HG03139 (cell line): ENCODE measurements at regions not wholly inside any gene's neighbourhood (a gene's known extent, or its start where the extent isn't known, plus 50 kb on each side); places are given as distances from the start of the nearest gene placed in this dataset.
"Not testable (repeated sequence)": the region's sequence is repeated elsewhere in the genome, so short reads cannot be mapped to it uniquely, and the experiment has no call there.

Experiments used
- ATAC-seq: cut with Tn5 transposase; IDR thresholded peaks from one replicate; pipeline ENCODE4 v1.9.1; 2021; ENCODE audit not compliant: unreplicated experiment

DNA sequence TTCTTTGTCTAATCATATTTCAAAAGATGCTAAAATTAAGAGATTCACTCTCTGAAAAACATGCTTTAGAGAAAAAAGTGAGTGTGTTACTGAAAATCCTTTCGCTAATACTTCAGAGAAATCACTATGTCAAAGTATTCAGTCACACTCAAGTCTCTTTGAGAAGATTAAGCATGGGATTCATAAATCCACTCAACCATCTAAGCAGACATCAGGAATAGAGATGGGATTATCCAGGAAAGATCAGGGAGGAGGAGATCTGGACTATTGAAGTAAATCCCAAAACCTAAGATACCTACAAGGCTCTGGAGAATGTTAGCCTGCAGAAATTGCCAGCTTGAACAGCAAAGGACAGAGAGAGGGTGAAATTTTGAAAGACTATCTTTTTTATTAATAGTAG, 317.2 kb upstream of the ACO1 start:
- ATAC-seq = no peak

DNA sequence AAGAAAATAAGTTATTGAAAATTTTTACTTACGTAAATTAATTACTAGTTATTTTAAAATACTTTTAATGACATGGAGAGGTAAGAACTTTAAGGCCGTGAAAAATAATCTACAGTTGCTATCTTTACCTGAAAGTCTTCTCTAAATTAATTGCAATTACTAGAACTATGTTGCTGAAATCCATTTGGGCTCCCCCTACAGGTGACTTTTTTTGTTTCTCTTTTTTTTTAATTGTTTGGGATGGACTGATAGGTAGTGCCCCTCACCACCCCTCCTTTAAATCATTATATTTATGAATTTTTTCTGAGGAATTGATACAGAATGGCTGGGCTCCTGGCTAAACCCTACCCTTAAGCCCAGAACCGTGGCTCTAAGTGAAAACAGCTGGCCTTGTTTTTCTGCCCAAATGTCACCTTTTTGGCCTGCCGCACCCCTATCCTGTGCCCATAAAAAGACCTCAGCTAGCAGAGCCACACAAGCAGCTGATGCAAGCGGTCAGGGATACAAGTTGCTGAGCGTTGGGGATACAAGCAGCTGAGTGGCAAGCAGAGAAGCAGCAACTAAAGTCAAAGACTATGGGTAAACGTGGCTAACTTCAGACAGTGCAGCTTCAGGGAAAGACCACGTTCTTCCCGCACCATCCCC, 315.2 kb upstream of the ACO1 start:
- no peak for ATAC-seq

DNA sequence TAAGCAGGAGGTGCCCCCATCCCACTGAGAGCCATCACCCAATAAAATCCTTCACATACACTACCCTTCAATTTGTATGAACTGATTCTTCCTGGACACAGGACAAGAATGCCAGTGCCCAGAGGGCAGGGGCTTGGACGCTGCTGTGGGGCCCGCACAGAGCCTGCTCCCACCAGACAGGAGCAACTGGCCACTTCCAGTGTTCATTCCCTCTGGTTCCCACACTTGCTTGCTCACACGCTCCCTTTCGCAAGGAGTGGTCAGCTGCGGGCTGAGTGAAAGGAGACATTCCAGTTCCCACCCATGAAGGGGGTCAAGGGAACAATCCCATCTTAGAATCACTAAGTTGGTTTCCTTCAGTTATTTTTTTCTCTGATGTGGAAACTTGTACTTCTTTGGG, 314.5 kb upstream of the ACO1 start:
- no peak for ATAC-seq

DNA sequence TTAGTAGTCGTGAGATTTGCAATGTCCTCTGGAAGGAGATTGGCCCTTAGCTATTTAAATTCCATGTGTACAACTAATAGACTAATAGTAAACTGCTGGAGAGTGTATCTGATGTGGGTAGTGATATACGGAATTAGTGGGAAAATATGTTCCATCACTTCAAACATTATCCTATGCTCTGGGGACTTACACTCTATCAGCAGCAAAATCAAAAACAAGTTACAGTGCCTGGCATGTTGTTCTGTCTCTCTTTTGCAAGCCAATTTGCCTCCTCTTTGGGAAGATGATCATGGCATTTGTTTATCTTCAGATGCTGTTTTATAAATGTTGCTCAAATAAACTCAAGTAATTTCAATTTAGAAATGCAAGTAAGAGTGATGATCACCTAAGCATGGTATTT, 311.9 kb upstream of the ACO1 start:
- ATAC-seq = no peak

DNA sequence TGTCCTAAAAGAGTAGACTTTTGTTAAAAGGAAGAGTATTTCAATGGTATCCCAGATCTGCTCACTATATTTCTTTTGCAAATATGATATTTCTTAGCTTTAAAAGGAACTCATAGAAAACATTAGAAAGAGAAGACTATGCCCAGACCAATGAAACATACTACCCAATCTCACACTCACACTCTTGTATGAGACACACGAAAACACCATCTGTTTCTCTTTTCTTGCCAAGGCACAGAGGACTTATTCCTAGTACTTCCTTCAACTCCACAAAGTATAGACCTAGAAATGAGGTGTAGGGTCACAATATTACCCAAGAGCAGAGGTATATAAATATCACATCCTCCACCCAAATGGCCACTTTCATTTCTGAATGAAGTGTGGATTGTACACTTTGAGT, 292.4 kb upstream of the ACO1 start:
- no peak for ATAC-seq

DNA sequence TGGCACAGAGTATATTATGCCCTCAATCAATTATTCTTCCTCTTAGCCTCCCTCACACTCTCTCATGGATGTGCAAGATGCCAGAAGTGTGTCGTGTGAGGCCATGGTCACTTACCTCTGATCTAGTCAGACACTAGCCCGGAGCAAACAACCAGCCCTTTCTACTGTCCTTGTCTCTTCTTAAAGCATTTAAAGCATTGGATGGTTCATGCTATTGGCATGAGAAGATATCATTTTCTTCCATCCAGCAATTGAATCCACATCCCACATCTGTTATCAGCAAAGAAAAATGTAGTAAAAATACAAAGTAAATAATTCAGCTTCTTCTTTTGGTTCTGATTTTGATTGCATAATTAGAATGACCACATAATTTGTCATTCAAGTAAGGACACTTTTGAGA, 267.2 kb upstream of the ACO1 start:
- no peak for ATAC-seq

DNA sequence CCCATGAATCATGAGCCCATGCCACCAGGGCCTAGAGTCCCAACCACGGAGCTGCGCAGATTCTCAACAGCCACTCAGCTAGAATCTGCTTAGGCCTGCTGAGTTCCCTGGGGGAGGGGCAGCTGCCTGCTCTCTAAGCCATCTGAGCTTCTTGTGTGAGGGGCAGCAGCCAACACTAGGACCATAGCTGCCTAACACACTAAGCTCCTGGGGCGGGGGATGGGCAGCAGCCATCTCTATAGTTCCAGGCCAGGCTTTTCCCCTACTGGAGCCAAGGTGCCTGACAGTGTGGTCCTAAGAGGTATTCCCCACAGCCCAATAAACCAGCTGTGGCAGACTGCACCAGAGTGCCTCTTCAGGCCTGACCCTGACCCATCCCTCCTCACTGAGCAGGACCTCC, 255.9 kb upstream of the ACO1 start:
- ATAC-seq = no peak

DNA sequence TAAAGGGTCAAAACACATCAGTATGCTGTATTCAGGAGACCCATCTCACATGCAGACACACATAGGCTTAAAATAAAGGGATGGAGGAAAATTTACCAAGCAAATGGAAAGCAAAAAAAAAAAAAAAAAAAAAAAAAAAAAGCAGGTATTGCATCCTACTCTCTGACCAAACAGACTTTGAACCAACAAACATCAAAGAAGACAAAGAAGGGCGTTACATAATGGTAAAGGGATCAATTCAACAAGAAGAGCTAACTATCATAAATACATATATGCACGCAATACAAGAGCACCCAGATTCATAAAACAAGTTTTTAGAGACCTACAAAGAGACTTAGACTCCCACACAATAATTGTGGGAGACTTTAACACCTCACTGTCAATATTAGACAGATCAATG, 253.7 kb upstream of the ACO1 start:
- not testable (repeated sequence) for ATAC-seq

DNA sequence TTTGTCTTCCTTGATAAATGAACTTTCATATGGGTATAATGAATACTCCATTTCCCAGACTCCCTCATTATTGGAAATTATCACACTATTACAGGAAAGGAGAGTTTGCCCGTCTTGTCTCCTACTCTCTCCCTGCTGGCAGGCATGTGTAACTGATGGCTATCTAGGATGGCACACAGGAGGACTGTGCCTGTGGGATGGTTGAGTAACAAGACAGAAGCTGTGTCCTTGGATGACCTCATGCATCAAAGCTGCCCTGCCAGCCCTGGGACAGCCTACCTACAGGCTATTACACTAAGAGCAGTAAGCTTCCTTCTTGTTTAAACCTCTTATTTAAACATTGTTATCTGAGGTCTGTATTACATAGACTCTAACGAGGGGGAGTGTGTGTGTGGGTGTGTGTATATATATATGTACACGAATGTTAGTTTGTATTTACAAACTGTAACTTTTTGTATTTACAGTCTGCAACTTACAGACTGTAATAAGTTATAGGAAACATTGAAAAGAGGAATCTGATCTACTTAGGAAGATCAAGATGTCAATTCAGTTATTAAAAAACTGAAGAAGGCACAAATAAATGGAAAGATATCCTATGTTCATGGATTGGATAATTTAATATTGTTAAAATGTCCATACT, 247.6 kb upstream of the ACO1 start:
- no peak for ATAC-seq

DNA sequence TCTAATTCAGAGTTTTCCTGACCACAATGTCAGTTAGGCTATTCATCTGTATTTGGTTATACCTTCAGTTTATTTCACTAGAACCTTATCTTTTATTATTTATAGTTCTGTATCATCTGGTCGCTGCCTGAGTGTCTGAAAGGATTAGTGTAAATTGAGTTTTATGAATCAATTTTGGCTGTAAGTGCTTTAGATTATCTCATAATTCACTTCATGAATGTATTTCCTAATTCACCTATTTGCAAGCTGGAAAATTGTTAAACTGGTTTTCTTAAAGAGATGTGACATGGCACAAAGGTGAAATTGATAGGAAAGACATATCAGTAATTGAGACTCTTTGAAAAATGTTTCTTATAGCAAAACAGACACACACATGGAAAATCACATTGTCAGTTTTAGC, 242.4 kb upstream of the ACO1 start:
- ATAC-seq = no peak

DNA sequence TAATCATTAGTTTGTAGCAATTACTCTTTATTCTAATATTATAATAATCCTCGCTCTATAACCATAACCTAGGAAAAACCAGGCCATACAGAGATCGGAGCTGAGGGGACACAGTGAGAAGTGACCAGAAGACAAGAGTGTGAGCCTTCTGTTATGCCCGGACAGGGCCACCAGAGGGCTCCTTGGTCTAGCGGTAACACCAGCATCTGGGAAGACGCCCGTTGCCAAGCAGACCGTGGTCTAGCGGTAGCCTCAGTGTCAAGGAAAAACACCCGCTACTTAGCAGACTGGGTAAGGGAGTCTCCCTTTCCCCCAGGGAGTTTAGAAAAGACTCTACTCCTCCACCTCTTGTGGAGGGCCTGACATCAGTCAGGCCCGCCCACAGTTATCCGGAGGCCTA, 235.9 kb upstream of the ACO1 start:
- not testable (repeated sequence) for ATAC-seq

DNA sequence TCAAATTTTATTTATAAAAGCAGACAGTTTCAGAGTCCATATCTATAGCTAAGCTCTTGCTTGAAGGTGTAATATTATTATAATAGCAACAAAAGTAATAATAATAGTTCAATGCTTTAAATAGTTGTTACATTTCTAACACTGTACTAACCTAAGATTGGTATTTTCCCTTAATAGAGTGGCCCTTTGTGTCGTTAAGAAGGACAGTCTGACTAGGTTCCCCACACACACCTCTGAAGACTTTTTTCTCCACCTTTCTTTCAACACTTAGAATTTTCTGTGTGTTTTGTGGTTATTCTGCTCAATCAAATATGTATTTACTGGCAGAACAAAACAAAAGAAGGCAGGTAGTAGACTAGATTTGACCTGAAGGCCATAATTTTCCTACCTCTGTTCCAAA, 223.2 kb upstream of the ACO1 start:
- ATAC-seq = no peak

DNA sequence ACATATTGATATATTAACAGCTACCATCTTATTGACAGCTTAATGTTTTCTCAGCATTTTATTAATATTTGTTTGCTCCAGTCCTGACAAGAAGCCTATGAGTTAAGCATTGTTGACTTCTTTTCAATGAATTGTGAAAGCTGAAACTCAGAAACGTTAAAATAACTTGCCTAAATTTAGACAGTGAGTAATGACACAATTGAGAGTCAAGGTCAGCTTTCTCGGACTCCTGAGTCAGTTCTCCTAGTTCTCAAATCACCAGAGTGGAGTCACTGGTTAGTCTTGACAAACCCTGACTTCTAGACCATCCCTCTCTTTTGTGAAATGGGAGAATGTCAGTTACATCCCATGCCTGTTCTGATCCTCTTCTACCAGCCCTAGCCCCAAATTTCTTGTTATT, 222.7 kb upstream of the ACO1 start:
- no peak for ATAC-seq

DNA sequence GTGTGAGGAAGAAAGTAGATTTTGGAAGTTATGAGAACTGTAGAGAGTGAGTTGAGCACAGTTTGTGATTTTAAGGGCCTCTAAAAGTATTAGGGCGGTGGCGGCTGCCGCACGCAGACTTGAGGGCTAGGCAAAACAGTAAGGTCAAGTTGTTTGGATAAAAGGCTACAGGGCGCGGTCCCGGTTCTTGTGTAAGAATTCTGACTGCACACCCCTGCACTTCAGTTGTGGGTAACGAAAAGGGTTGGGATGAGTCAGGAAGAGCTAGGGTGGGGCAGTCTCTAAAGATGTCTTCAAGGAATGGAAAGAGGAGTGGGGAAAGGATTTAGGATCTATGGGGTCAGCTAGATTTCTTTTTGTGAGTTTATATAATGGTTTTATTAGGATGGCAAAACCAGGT, 218.1 kb upstream of the ACO1 start:
- ATAC-seq = not testable (repeated sequence)

DNA sequence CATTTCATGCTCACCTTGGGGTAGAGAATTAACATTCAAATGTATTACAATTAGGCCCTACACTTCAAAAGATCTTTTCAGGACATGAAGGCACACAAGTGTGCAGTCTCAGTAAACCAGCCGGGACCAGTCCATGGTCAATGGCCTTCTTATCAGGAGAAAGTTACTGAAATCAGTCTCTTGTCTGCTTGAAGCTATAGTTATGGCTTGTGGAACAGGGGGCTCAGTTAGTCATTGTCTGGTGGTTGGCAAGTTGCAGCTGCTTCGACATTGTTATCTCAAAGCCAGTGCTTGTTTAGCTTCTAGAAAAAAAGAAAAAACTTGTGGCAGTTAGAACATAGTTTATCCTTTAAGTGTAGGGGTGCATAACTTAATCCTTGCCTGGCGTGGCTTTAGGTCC, 213.1 kb upstream of the ACO1 start:
- ATAC-seq = no peak

DNA sequence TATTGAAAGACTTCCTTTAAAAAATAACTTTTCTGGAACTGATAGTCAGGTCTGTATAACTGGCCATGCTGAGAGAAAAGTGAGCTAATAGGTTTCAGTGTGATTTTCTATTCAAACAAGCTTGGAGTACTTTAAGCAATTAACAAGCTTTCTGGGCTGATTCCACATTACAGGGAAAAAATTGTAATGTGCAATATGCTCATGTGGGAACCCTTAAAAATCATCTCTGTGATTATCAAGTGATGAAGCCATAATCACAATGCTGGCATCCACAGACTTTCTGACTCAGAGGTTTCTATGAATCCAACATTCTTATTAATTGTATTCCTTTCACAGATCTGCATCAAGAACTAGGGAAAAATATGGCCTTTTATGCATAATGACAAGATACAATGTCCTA, 212.2 kb upstream of the ACO1 start:
- no peak for ATAC-seq

DNA sequence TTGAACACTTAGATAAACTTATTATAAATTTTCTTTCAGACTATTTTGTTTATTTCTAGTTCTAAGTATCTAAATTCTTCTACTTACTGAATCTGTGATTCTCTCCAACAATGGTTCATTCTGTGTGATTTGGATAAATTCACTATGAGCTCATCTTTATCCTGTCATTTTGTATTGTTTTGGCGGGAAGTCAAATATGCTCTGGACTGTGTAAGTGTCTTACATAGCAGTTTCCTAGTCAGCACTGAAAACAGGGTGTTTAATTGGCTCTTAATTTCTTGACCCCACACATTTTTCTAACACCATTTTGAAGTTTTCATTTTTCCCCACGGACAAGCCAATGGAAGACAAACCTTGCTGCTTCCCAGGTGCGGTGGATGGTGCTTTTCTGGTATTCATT, 207.0 kb upstream of the ACO1 start:
- ATAC-seq = no peak

DNA sequence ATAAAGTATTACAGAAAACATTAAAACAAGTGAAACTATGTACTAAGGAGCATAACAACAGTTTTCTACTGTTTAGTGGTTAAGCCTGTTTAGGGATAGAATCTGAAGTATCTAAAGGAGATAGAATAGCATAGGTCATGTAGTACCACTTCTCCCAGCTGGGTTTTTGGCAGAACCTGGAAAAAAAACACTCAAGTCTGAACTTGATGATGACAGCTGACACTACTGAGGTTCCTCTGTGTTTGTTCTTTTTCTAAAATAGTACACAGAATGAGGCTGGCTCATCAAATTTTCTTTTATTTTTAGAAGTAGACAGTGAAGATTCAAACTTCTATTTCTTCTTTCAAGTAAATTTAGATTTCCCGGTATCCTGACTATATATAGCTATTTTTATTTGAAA, 203.8 kb upstream of the ACO1 start:
- no peak for ATAC-seq

DNA sequence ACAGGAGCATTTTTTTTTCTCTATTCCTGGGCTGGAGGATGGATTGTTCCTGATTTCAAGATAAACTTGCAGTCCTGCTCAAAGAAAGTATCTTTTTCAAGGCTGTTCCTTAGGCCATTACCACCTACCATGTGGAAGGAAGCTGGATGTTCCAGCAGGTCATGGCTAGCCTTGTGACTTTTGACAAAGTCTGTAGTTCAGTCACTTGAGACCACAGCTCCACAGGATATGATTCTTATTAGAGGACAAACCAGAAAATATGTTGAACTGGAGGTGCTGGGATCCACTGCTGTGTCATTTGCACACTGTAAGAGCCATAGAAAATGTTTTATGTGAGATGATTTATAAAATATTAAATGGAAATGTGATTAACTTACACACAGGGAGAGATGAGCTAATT, 184.2 kb upstream of the ACO1 start:
- ATAC-seq = no peak

DNA sequence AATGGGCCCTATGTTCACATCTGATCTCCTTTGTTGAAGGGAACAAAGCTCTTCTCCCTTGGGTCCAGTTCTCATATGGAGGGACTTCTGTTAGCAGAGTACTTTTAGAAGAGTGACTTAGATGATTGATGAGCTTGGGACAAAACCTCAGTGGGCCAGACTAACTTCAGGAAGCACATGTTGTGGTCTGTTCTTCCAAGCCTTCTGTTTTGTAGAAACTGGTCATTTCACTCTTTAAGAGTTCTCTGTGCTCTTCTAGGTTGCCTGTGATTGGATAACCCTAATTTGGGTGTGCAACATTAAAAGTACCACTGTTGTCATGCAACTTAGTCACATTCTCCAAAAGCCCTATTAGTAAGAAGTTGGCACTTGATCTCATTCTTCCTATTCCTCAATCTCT, 183.5 kb upstream of the ACO1 start:
- ATAC-seq = no peak

DNA sequence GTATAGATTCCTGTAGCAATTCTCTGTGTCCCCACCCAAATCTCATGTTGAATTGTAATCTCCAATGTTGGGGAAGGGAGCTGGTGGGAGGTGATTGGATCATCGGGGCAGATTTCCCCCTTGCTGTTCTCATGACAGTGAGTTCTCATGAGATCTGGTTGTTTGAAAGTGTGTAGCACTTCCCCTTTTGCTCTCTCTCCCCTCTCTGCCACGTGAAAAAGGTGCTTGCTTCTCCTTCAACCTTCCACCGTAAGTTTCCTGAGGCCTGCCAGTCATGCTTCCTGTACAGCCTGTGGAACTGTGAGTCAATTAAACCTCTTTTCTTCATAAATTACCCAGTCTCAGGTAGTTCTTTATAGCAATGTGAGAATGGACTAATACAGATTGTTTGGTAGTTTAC, 175.3 kb upstream of the ACO1 start:
- not testable (repeated sequence) for ATAC-seq

DNA sequence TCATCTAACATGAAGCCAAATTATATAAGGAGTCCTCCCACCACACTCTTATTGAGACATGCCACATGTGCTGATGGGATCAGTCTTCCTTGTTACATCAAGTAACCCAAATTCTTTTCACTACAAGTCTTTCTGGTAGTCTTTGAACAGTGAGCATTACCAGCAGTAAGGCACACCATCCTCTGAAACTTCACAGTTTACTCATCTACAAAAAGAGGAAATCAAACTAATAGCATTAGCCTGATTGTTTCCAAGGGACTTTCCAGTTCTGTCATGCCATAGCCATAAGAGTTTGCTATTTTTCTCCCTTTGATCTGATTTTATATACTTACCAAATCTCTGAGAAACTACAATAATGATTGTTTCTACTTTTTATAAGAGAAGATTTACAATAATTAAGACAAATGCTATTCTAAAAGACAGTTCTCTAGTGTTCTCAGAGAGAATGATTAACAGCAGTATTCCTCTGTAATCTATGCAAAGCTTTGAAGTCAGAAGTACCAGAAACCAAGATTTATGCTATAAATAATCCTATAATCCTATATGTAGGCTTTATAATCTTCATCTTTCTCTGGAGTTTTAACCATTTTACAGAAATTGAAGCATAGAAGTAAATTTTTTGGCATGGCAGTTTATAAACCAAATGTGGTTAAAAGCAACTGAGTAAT, 166.2 kb upstream of the ACO1 start:
- peak; percentile 97 for ATAC-seq

DNA sequence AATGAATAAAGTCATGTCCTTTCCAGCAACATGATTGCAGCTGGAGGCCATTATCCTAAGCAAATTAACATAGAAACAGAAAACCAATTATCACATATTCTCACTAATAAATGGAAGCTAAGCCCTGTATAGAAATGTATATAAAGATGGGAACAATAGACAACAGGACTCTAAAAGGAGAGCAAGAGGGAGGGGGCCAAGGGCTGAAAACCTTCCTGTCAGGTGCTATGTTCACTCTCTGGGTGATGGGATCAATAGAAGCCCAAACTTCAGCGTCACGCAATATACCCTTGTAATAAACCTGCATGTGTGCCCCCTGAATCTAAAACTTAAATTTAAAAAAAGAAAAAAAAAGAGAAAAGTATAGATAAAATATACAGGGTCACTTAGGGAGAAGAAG, 163.7 kb upstream of the ACO1 start:
- ATAC-seq = no peak
